Activated CD8-positive, alpha-beta memory T cell treated with anti-CD3 and anti-CD28 coated beads, Interleukin-2, amount 50 U/mL, for 24 hours (primary cell): ENCODE measurements at regions not wholly inside any gene's neighbourhood (a gene's known extent, or its start where the extent isn't known, plus 50 kb on each side); places are given as distances from the start of the nearest gene placed in this dataset.
A peak's percentile ranks its signal among the peaks of the same experiment; 100 is the strongest.
"Not testable (repeated sequence)": the region's sequence is repeated elsewhere in the genome, so short reads cannot be mapped to it uniquely, and the experiment has no call there.

Source experiments
- DNase-seq: peaks from one replicate; pipeline ENCODE4 v3.0.0-alpha.2; 2020; ENCODE audit errors: extremely low read depth

DNA sequence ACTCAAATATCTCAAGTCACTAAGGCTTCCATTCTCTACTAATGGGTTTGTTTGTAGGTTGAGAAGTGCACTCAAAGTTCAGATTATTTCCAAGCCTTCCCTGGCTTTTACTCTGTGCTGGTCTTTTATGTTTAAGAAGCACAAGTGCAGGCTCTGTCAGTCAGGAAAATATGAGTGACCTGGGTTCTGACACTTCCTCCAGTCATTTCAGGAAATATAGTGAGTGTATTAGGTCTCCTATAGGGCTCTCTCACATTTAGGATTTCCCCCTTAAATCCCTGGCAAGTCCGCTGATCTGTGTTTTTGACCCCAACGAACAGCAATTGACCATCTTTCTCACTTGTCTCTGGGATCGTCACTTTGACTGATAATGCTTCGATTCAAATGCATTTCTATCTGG, 210.2 kb downstream of the ARPP21 start:
- no peak for DNase-seq

DNA sequence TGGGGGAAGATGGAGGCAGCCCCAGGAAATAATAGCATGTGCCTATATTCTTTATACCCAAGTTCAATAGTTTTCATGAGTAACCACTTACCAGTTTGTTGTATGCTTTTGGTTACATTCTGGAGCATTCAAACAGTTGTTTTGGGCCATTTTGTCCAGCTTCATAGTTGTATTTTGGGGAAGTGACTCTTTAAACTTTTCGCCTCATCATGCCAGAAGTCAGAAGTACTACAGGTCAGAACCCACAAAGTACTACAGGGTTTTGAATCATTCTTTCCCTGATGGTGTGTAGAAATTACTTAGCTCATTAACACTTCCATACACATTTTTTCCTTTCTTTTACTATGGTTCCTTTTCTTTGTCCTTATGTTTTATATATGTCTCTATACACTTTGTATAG, 210.6 kb downstream of the ARPP21 start:
- no peak for DNase-seq

DNA sequence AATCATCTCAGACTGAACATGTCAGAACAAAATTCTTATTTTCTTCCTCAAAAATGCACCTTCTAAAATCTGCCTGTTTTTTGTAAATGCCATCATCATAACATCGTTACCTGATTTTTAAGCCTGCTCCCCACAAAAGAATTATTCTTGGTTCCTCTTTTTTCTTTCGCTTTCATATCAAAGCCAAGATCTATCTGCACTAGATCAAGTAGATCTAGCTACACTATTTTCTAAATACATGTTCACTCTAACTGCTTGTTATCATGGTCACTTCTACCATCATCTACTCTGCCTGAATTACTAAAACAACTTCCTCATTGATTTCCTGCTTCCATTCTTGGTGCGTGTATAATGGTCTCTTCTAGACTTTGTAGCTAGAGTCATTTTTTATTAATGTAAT, 217.7 kb downstream of the ARPP21 start:
- no peak for DNase-seq

DNA sequence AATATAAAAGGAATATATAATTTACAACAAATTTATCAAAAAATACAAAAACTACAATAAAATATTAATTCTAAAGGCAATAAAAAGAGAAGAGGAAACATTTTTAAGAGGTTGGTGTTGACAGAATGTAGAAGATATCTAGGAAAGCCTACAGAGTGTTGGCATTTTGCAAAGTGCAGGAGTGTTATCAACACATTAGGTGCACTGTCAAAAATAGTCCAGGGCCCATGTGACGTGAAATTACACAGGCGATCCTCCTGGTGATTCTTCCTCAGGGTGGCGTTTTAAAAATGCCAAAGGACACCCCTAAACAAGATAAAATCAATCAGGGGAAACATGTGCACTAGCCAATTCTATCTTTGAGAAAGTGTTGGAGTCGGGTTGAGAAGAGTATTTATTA, 222.7 kb downstream of the ARPP21 start:
- no peak for DNase-seq

DNA sequence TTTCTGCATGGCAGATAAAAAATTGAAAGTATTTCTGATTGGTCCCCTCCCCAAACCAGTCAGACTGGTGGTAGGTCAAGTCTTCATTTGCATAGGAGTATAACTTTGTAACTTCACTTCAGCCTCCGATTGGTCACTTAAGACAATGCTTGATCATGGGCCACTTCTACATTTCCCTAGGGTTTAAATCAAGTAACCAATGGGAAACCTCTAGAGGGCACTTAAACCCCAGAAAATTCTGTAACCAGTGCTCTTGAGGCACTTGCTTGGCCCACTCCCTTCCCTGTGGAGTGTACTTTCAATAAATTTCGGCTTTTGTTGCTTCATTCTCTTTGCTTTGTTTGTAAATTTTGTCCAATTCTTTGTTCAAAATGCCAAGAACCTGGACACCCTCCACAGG, 225.5 kb downstream of the ARPP21 start:
- DNase-seq: no peak

DNA sequence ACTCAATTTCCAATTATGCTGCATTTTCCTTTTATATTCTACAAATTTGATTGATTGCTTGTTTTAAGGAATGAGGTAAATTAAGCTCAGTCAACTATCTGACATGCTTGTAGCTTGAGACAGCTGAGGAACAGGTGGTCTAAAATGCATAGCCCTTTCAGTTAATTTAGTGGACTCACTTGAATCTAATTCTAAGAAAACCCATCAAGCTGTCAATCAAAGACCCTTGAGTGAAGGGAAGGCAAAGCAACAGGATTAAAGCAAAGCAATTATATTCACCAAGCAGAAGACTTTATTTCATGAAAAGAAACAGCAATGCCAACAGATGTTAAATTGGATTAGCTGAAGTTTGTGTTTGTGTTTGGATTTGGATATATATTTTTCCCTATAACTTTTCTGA, 228.5 kb downstream of the ARPP21 start:
- no peak for DNase-seq

DNA sequence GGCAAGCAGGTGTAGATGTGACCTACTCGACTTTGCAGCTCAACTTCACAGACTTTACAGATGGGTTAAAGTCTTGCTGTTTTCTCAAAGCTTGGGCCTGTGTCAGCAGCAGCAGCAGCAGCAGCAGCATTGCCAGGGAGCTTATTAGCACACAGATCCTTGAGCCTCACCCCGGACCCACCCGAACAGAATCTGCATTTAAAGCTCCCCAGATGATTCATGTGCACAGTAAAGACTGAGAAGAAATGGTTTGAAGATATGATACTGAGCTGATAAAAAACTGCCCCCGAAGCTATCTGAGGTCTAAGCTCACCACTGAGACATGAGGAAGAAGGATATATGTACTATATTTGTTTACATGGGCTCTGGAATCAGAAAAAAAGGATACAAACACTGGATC, 231.7 kb downstream of the ARPP21 start:
- DNase-seq: no peak

DNA sequence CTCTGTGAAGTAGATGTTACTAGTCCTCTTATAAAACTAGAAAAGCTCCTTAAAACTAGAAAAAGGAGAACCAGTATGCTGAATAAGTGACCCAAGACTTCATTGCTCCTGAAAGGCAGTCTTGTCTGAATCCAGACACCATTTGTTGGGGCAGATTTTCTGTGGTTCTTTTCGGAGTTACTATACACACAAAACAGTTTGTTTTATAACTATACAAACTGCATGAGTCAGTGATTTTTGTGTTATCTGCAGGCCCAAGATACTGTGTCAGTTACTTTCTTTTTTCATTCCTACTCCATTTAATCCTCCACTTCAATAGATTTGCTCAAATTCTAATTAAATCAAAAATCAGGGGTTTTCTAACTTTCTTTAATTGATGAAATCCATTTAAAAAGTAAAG, 244.6 kb downstream of the ARPP21 start:
- no peak for DNase-seq

DNA sequence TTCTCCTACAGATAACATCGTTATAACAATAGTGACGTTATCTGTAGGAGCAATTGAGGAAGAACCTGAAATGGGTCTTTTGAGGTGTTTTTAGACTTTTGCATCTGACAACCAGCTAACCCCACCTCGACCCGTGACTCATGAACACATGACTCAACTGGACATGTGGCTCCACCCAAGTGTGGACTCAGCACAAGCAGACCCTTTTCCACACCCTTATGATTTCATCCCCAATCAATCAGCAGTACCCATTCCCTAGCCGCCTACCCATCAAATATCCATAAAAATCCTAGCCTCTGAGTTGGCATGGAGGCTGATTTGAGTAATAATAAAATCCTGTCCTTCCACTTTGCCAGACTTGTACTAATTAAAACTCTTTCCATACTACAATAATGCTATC, 255.4 kb downstream of the ARPP21 start:
- DNase-seq: no peak

DNA sequence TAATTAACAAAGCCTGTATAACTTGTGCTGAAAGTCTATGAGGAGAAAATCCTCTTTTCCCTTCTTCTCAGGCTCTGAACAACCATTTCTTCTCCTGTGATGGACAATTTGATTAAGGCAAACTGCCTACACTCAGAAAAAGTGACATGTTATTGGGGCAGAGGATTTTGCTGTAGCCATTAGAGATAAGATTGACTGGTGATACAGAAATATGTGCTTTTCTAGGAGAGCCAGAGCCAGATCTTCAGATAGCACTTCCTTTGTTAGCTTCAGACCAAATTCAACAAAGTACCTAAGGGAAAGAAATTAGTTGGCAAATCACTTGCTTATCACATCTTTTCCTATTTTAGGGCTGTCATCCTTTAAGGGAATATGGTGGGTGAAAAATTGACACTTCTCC, 259.9 kb downstream of the ARPP21 start:
- DNase-seq: no peak

DNA sequence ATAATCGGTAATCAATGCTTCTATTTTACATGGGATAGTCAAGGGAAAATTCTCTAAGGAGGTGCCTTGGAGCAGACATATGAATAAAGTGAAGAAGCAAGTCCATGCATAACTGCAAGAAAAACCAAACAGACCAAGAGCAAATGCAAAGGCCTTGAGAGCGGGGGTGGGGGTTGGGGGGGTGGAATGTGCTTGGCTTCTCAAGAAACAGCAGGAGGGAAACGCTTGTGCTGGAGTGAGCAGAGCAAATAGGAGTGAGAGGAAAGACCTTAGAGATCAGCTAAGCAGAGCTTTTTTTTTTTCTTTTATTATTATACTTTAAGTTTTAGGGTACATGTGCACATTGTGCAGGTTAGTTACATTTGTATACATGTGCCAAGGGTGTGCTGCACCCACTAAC, 260.8 kb downstream of the ARPP21 start:
- no peak for DNase-seq

DNA sequence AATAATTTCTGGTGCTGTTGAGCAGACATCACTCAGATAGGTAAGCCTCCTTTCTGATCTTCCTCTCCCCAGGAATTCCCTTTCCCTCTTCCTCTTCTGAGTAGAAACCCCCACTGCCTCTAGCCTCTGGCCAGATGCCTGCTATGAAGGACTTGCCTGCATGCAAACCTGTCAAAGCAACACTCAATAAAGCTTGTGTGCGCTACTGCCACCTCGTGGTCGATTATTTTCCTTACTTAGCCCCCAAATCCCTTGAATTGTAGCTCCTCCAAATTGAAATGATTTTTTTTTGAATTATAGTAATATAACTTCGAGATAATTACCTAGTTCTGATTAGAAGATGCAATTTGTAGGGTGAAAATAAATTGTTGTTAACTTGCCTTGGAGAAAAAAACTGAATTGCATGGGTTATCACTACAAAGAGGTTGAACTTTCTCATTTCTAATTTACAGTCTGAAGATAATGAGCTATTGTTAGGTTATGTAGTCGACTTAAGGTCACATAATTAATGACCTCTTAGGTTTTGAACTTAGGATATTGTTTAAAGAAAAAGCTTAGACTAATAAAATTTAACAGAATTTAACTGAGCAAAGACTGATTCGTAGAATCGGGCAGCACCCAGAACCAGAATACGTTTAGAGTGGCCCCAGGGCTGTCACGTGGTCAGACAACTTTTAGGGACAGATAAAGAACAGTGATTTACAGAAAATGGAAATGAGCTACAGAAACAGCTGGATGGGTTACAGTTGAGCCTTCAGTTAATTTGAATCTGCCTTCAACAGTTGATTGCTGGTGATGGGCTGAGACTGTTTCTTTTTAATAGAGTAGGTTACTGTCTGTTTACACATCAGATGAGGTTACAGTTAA, 269.3 kb downstream of the ARPP21 start:
- peak; percentile 7 for DNase-seq

DNA sequence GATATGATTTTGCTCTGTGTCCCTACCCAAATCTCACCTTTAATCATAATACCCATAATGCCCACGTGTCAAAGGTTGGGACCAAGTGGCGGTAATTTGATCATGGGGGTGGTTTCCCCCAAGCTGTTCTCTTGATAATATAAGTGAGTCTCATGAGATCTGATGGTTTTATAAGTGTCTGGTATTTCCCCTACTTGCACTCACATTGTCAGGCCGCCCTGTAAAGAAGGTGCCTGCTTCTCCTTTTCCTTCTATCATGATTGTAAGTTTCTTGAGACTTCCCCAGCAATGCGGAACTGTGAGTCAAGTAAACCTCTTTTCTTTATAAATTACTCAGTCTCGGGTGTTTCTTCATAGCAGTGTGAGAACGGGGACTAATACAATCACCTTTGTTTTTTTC, 279.8 kb downstream of the ARPP21 start:
- DNase-seq: no peak

DNA sequence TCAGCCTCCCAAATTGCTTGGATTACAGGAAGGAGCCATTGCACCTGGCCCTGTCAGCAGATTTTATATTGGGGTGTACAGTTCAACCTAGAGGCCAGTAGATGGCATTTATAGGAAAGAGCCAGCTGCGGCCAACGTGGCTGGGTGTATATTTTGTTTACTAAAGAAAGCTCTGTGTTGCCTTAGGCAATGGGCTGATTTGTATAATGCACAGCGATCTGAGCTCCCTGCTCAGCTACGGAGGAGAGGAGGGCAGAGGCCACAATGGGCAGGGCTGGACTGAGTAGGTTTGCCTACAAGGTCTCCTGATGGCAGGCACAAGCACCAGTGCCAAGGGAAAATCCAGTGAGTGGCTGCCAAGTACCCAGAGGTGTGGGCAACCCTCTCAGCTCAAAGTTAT, 282.4 kb downstream of the ARPP21 start:
- no peak for DNase-seq

DNA sequence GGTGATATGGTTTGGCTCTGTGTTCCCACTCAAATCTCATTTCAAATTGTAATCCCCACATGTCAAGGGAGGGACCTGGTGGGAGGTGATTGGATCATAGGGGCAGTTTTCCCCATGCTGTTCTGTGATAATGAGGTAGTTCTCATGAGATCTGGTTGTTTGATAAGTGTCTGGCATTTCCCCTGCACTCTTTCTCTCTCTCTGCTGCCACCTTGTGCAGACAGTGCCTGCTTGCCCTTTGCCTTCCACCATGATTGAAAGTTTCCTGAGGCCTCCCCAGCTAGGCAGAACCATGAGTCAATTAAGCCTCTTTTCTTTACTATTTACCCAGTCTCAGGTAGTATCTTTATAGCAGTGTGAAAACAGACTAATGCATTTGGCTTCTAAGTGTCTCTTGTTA, 284.7 kb downstream of the ARPP21 start:
- DNase-seq: not testable (repeated sequence)

DNA sequence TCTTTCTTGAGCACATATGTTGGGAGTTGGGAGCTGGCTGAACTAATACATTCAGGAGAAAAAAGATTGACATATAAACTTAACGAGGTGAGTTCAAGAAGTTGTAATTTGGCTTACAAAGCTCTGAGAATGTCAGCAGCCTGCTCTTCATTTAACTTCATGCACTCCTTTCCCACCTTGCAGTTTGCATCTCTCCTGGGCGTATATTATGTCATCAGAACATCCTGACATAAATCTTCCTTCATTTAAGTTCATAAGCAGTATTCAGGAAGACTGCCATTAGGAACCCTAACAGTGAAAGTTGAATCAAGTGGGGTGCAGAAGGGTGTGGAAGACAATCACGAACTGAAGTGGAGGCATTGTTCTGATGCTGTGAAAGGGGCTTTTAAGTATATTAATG, 288.1 kb downstream of the ARPP21 start:
- DNase-seq: no peak

DNA sequence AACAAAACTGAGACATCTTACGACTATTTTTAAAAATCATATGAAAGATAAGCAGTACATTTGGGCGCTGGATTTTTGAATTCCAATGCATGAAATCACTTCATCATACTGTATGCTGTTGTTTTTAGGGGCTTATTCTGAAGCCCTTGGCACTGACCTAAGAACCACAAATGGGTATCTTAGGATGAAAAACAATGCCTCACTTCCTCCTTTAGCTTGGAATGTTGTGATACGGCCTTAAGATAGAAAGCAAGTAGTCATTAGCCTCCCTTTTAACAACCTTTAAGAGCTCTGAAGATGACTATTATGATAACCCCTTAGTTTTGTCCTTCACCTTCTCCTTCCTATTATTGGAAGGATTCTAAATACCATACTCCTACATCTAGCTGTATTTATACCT, 289.8 kb downstream of the ARPP21 start:
- DNase-seq: no peak

DNA sequence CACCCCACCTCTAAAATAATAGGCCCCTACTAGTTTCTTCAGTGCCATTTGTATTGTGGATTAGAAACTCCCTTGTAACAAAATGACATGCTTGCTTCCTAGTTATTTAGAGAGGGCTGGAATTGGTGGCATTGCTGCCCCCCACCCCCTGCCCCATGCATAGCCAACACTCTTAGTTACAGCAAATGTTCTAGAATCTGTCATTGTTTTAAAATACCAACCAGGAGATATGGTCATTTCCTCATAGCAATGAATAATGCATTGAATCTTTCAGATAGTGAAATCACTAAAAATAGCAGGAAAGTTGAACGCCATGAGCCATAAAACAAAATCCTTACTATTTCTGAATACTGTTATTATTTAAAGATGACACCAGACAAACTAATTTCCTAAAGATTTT, 292.5 kb downstream of the ARPP21 start:
- no peak for DNase-seq

DNA sequence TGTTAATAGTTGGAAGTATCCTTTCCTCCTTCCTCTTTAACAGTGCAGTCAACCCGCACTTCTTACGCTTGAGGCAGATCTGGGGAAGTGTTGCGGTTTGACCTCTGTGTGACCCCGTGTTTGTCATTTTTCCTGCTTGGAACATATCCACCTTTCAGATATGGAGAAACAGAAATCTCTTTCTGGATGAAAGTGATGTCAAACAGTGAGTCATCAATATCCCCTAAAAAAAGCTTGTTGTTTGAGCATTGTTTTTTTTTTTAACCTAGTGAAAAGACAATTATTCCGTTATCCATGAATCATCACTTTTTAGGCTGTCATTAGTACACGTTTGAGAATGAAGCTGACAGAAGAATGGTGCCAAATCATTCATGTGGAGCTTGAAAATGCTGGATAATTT, 293.7 kb downstream of the ARPP21 start:
- DNase-seq: no peak

DNA sequence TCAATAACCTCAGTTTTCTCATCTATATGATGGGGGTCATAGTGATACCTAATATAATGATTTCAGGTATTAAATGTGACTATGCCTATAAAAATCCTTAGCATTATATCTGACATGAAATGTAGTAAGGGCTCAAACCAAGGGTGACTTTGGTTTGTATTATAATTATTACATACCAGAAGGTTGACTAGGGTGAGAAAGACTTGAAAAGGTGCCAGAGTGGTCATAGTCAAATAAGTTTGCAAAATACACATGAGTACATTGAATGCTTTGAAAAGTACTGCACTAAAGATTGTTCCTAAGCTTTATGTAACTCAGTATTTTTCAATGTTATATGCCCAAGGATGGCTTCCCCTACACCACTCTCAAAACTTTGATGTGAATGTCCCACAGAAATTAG, 297.2 kb downstream of the ARPP21 start:
- no peak for DNase-seq

DNA sequence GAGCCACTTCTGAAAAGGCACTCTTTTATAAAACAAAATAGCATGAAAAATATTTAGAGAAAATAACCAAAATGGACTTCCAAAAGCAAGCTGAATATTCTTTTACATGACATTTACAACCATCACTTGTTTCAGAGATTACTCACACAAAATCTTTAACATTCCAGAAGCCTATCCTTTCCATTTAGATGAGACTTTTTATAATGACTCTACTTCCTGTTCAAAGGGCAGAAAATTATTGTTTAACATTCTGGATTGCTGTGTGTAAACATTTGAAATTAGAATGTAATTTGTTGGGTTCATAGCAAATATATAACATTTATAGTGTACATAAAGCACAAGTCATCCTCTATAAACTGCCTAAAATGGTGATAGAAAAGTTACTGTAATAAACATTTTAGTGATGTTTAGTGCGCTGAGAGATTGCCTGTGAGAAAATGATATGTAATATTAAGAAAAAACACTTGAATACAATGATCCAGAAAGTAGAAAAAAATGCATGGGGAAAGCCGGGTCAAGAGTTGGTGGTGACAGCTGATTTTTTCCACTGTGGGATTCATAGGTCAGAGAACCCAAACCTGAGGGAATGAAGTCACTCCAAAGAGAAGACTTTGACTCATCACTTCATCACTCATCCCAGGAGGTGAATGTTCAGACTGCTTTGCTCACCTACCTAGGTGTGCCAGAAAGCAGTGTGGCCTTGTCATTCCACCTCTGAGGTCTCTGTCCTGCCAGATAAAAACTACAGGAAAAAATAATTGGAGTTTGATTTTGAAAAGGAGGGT, 305.8 kb downstream of the ARPP21 start:
- no peak for DNase-seq

DNA sequence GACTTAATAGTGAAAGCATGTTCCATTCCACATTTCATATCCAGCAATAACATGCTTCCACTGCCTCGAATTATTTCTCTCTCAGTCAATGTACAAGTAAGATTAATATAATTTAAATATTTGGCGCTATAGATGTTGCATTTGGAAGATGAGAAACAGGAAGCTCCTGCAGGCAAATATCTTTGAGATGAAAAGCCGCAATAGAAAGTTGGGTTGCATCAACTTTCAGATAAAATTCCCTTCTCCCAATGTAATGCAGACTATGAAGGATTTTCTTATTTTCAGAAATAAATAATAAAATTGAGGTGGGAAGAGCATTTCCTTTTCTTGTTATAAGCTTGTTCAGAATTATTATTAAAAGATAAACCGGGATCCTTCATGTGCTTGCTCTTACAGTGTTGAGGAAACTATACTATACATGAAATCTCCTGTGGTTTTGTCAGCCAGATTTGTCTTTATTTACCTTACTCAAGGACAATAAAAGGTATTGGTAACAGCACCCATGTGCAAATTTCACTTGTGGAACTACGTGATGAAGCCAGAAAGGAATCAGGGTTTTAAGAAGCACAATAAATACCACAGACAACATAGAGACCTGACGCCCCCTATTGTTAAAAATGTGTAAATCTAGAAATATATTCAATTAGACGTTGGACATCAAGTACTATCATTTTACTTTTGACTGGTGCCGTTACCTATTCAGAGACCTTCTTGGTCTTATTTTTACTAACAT, 307.0 kb downstream of the ARPP21 start:
- DNase-seq: no peak
